ENCODE measurements at regions not wholly inside any gene's neighbourhood (a gene's known extent, or its start where the extent isn't known, plus 50 kb on each side); places are given as distances from the start of the nearest gene placed in this dataset.

- TF ChIP-seq CTCF (IDR thresholded peaks at IDR 0.05; ENCODE audit: low read depth, low read length, missing input control): no peak
- TF ChIP-seq, protein P1, sequence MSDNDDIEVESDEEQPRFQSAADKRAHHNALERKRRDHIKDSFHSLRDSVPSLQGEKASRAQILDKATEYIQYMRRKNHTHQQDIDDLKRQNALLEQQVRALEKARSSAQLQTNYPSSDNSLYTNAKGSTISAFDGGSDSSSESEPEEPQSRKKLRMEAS (IDR thresholded peaks at IDR 0.05): no peak
Observed at GRCh38 chr10:108662975-108663374, 1260.3 kb downstream of the XPNPEP1 start.

All from liver (tissue), 2 donors.